ENCODE measurements at regions not wholly inside any gene's neighbourhood (a gene's known extent, or its start where the extent isn't known, plus 50 kb on each side); places are given as distances from the start of the nearest gene placed in this dataset.

GRCh38 chr5:54756301-54756700 is 229.1 kb downstream of the ESM1 start:
- no peak for DNase-seq (ENCODE audit: low spot score)
- Histone ChIP-seq H3K4me1 (ENCODE audit: insufficient read depth) (no peaks in the 10 kb centered on the region), H3K36me3 (ENCODE audit: insufficient read depth) (no peaks in the 10 kb centered on the region), H4K20me1 (replicated peaks; ENCODE audit: insufficient read depth) (no peaks in the 10 kb centered on the region), H2AFZ (no peak overlapping the region), H3K79me2 (replicated peaks; ENCODE audit: insufficient read depth) (no peaks in the 10 kb centered on the region), H3K27ac (ENCODE audit: low read depth) (no peak overlapping the region), H3K4me2 (no peak overlapping the region), H3K9me2 (ENCODE audit: insufficient read depth) (no peaks in the 10 kb centered on the region), H3F3A (replicated peaks; ENCODE audit: low read depth) (no peaks in the 10 kb centered on the region), H3K27me3 (ENCODE audit: insufficient read depth) (no peaks in the 10 kb centered on the region), H3K4me3 (no peak overlapping the region)
- no peaks in the 10 kb centered on the region for H3K9me3 Mint-ChIP-seq
- no peaks in the 10 kb centered on the region for H3K36me3 Mint-ChIP-seq (ENCODE audit: low read depth)
- ATAC-seq, result no peak
- no peak overlapping the region for H3K4me3 Mint-ChIP-seq
- H3K27ac Mint-ChIP-seq, result no peak overlapping the region
- no peaks in the 10 kb centered on the region for H3K4me1 Mint-ChIP-seq
- no peak for TF ChIP-seq JUNB (IDR thresholded peaks at IDR 0.05; ENCODE audit: unreplicated experiment)
- TF ChIP-seq POLR2AphosphoS5 (IDR thresholded peaks at IDR 0.05; ENCODE audit: low read depth), result no peak
- no peak for TF ChIP-seq ETS1 (IDR thresholded peaks at IDR 0.05)
- TF ChIP-seq REST (IDR thresholded peaks at IDR 0.05; ENCODE audit: unreplicated experiment), result no peak
- TF ChIP-seq ZNF331 (CRISPR knock-in tag; IDR thresholded peaks at IDR 0.05; ENCODE audit: low read depth), result no peak
- no peak for TF ChIP-seq CTCF (conservative IDR thresholded peaks at IDR 0.05; ENCODE audit: low read depth in 2 of 2)
- H3K27me3 Mint-ChIP-seq (ENCODE audit: insufficient read depth, low read depth, poor library complexity), result no peaks in the 10 kb centered on the region

GRCh38 chr5:54754878-54755277 is 230.5 kb downstream of the ESM1 start:
- Mint-ChIP-seq H3K27ac (peak overlapping the region; percentile 29; the same call in 1 of the 2 replicates), H3K4me3 (no peak overlapping the region), H3K9me3 (no peaks in the 10 kb centered on the region), H3K36me3 (ENCODE audit: low read depth) (no peaks in the 10 kb centered on the region), H3K27me3 (ENCODE audit: insufficient read depth, low read depth, poor library complexity) (no peaks in the 10 kb centered on the region), H3K4me1 (no peaks in the 10 kb centered on the region)
- Histone ChIP-seq H3K27me3 (ENCODE audit: insufficient read depth) (no peaks in the 10 kb centered on the region), H3K4me2 (no peak overlapping the region), H4K20me1 (replicated peaks; ENCODE audit: insufficient read depth) (no peaks in the 10 kb centered on the region), H3F3A (replicated peaks; ENCODE audit: low read depth) (no peaks in the 10 kb centered on the region), H3K36me3 (ENCODE audit: insufficient read depth) (no peaks in the 10 kb centered on the region), H3K4me3 (no peak overlapping the region), H2AFZ (no peak overlapping the region), H3K9me2 (ENCODE audit: insufficient read depth) (no peaks in the 10 kb centered on the region), H3K4me1 (ENCODE audit: insufficient read depth) (no peaks in the 10 kb centered on the region), H3K79me2 (replicated peaks; ENCODE audit: insufficient read depth) (no peaks in the 10 kb centered on the region), H3K27ac (ENCODE audit: low read depth) (no peak overlapping the region)
- ATAC-seq (no peak), DNase-seq (ENCODE audit: low spot score) (no peak)
- TF ChIP-seq REST (IDR thresholded peaks at IDR 0.05; ENCODE audit: unreplicated experiment), result no peak

All from GM23338 (cell line).